ENCODE measurements at regions not wholly inside any gene's neighbourhood (a gene's known extent, or its start where the extent isn't known, plus 50 kb on each side); places are given as distances from the start of the nearest gene placed in this dataset.

DNA sequence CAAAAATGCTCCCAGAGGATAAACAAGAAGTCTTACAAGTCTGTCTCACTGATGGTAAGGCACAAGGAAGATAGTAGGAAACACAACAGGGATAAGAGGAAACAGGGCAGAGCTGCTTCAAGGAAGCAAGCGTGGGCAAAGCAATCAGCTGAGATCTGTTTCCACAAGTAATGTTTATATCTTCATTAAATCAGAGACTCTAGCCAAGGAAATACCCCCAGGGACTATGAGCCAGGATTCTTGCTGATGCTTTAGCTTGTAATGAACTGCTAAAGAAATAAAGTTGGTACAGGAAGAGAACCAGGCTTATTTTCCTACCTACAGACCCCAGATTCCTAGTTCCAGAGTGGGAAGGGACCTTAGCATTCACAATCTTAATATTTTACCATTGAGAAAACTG, 112.7 kb upstream of the C3orf80 start:
- no peaks in the 10 kb centered on the region for H3K27me3 ChIP-seq (ENCODE audit: insufficient read depth)
- ChIA-PET POLR2A (no interaction called here), CTCF (interaction anchor here (0.8 to 1.5 kb wide), 4 partner anchors 21 to 80 kb away, joined by 3 to 4 read pairs (median 3); no protein-coding TSS in a partner anchor)
- no peaks in the 10 kb centered on the region for H3F3A ChIP-seq (replicated peaks; ENCODE audit: insufficient read depth)
- no peak overlapping the region for H2AFZ ChIP-seq (ENCODE audit: low read depth)
- no peak overlapping the region for H3K4me3 ChIP-seq (ENCODE audit: low read depth in 2 of 2, low read length in 1 of 2)
- H3K9me2 ChIP-seq = no peaks in the 10 kb centered on the region
- H3K9ac ChIP-seq = no peak overlapping the region
- TF ChIP-seq NRF1 (IDR thresholded peaks at IDR 0.05; ENCODE audit: low read depth, low read length) = no peak
- TF ChIP-seq, protein P1, sequence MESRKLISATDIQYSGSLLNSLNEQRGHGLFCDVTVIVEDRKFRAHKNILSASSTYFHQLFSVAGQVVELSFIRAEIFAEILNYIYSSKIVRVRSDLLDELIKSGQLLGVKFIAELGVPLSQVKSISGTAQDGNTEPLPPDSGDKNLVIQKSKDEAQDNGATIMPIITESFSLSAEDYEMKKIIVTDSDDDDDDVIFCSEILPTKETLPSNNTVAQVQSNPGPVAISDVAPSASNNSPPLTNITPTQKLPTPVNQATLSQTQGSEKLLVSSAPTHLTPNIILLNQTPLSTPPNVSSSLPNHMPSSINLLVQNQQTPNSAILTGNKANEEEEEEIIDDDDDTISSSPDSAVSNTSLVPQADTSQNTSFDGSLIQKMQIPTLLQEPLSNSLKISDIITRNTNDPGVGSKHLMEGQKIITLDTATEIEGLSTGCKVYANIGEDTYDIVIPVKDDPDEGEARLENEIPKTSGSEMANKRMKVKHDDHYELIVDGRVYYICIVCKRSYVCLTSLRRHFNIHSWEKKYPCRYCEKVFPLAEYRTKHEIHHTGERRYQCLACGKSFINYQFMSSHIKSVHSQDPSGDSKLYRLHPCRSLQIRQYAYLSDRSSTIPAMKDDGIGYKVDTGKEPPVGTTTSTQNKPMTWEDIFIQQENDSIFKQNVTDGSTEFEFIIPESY (IDR thresholded peaks at IDR 0.05; ENCODE audit: borderline replicate concordance, low read depth) = no peak
- no peak for TF ChIP-seq TEAD4 (IDR thresholded peaks at IDR 0.05; ENCODE audit: borderline replicate concordance, insufficient read depth)
- TF ChIP-seq, protein P2, sequence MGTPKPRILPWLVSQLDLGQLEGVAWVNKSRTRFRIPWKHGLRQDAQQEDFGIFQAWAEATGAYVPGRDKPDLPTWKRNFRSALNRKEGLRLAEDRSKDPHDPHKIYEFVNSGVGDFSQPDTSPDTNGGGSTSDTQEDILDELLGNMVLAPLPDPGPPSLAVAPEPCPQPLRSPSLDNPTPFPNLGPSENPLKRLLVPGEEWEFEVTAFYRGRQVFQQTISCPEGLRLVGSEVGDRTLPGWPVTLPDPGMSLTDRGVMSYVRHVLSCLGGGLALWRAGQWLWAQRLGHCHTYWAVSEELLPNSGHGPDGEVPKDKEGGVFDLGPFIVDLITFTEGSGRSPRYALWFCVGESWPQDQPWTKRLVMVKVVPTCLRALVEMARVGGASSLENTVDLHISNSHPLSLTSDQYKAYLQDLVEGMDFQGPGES (IDR thresholded peaks at IDR 0.05; ENCODE audit: low read depth, low read length) = no peak
- TF ChIP-seq FOSL2 (IDR thresholded peaks at IDR 0.05; ENCODE audit: borderline replicate concordance, low read depth) = no peak
- TF ChIP-seq, protein P3, sequence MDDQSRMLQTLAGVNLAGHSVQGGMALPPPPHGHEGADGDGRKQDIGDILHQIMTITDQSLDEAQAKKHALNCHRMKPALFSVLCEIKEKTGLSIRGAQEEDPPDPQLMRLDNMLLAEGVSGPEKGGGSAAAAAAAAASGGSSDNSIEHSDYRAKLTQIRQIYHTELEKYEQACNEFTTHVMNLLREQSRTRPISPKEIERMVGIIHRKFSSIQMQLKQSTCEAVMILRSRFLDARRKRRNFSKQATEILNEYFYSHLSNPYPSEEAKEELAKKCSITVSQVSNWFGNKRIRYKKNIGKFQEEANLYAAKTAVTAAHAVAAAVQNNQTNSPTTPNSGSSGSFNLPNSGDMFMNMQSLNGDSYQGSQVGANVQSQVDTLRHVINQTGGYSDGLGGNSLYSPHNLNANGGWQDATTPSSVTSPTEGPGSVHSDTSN (IDR thresholded peaks at IDR 0.05) = no peak
- TF ChIP-seq RAD21 (IDR thresholded peaks at IDR 0.05; ENCODE audit: low read length) = no peak
- TF ChIP-seq EP300 (IDR thresholded peaks at IDR 0.05; ENCODE audit: borderline replicate concordance in 1 of 2, low read depth in 1 of 2, low read length in 1 of 2) = no peak
- TF ChIP-seq POLR2AphosphoS5 (IDR thresholded peaks at IDR 0.05; ENCODE audit: low read depth, low read length) = no peak
- no peaks in the 10 kb centered on the region for H3K79me2 ChIP-seq (ENCODE audit: insufficient read depth)
- H3K27ac ChIP-seq (ENCODE audit: low read depth in 2 of 2, low read length in 1 of 2) = no peak overlapping the region
- H3K4me2 ChIP-seq = no peak overlapping the region
- WGBS (ENCODE audit: low lambda C conversion rate) = 93% methylated on average over 1 of the region's 1 CpG
- DNase-seq = no peak
- H3K4me1 ChIP-seq (ENCODE audit: control insufficient read depth in 1 of 2, insufficient read depth in 2 of 2, low read depth in 1 of 2, low read length in 1 of 2) = no peaks in the 10 kb centered on the region
- H3K36me3 ChIP-seq (replicated peaks in 1 of 2; ENCODE audit: control insufficient read depth in 1 of 2, insufficient read depth in 2 of 2, low read length in 1 of 2) = no peaks in the 10 kb centered on the region
- no peaks in the 10 kb centered on the region for H4K20me1 ChIP-seq (ENCODE audit: insufficient read depth)
- no peaks in the 10 kb centered on the region for H3K9me3 ChIP-seq

DNA sequence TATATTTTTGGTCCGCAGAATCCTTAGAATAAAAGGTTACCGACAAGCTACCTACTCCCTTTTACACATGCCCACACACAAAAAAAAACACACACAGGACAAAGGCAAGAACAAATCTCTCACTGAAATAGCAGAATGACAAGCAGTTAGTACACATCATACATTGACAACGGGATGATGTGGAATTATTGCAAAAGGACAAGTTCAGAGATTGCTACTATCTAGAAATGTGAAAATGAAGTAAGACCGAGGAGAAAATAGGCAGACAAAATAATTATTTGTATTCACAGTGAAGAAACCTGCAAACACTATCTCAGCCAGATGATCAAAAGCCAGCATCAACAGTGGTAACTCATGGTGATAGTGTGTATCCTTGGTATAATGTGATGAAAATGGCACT, 112.2 kb upstream of the C3orf80 start:
- Histone ChIP-seq H3K4me2 (no peak overlapping the region), H3K4me1 (ENCODE audit: control insufficient read depth in 1 of 2, insufficient read depth in 2 of 2, low read depth in 1 of 2, low read length in 1 of 2) (no peaks in the 10 kb centered on the region), H4K20me1 (ENCODE audit: insufficient read depth) (no peaks in the 10 kb centered on the region), H3K9ac (no peak overlapping the region), H3K9me2 (no peaks in the 10 kb centered on the region), H3K79me2 (ENCODE audit: insufficient read depth) (no peaks in the 10 kb centered on the region), H3K27me3 (ENCODE audit: insufficient read depth) (no peaks in the 10 kb centered on the region), H3K27ac (ENCODE audit: low read depth in 2 of 2, low read length in 1 of 2) (no peak overlapping the region), H3K4me3 (ENCODE audit: low read depth in 2 of 2, low read length in 1 of 2) (no peak overlapping the region), H3K36me3 (replicated peaks in 1 of 2; ENCODE audit: control insufficient read depth in 1 of 2, insufficient read depth in 2 of 2, low read length in 1 of 2) (no peaks in the 10 kb centered on the region), H3F3A (replicated peaks; ENCODE audit: insufficient read depth) (no peaks in the 10 kb centered on the region), H2AFZ (ENCODE audit: low read depth) (no peak overlapping the region), H3K9me3 (no peaks in the 10 kb centered on the region)
- ChIA-PET POLR2A (no interaction called here), CTCF (interaction anchor here (1.3 to 1.5 kb wide), 3 partner anchors 21 to 81 kb away, joined by 3 to 4 read pairs (median 3); no protein-coding TSS in a partner anchor)
- no peak for DNase-seq
- WGBS (ENCODE audit: low lambda C conversion rate) = 86% methylated on average over 4 of the region's 4 CpGs
- TF ChIP-seq, protein P3 (IDR thresholded peaks at IDR 0.05) = no peak
- TF ChIP-seq, protein P4, sequence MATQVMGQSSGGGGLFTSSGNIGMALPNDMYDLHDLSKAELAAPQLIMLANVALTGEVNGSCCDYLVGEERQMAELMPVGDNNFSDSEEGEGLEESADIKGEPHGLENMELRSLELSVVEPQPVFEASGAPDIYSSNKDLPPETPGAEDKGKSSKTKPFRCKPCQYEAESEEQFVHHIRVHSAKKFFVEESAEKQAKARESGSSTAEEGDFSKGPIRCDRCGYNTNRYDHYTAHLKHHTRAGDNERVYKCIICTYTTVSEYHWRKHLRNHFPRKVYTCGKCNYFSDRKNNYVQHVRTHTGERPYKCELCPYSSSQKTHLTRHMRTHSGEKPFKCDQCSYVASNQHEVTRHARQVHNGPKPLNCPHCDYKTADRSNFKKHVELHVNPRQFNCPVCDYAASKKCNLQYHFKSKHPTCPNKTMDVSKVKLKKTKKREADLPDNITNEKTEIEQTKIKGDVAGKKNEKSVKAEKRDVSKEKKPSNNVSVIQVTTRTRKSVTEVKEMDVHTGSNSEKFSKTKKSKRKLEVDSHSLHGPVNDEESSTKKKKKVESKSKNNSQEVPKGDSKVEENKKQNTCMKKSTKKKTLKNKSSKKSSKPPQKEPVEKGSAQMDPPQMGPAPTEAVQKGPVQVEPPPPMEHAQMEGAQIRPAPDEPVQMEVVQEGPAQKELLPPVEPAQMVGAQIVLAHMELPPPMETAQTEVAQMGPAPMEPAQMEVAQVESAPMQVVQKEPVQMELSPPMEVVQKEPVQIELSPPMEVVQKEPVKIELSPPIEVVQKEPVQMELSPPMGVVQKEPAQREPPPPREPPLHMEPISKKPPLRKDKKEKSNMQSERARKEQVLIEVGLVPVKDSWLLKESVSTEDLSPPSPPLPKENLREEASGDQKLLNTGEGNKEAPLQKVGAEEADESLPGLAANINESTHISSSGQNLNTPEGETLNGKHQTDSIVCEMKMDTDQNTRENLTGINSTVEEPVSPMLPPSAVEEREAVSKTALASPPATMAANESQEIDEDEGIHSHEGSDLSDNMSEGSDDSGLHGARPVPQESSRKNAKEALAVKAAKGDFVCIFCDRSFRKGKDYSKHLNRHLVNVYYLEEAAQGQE (IDR thresholded peaks at IDR 0.05; ENCODE audit: low read depth, low read length) = no peak
- no peak for TF ChIP-seq FOSL2 (IDR thresholded peaks at IDR 0.05; ENCODE audit: borderline replicate concordance, low read depth)
- TF ChIP-seq, protein P1 (IDR thresholded peaks at IDR 0.05; ENCODE audit: borderline replicate concordance, low read depth) = no peak
- no peak for TF ChIP-seq GABPA (IDR thresholded peaks at IDR 0.05; ENCODE audit: low read depth)
- no peak for TF ChIP-seq EP300 (IDR thresholded peaks at IDR 0.05; ENCODE audit: borderline replicate concordance in 1 of 2, low read depth in 1 of 2, low read length in 1 of 2)
- no peak for TF ChIP-seq TEAD4 (IDR thresholded peaks at IDR 0.05; ENCODE audit: borderline replicate concordance, insufficient read depth)
- TF ChIP-seq FOXM1 (IDR thresholded peaks at IDR 0.05; ENCODE audit: low read depth) = no peak
- TF ChIP-seq FOXJ3 (CRISPR knock-in tag; IDR thresholded peaks at IDR 0.05) = no peak
- no peak for TF ChIP-seq RFX5 (IDR thresholded peaks at IDR 0.05; ENCODE audit: low read length)

All from SK-N-SH (cell line).